ENCODE measurements at regions not wholly inside any gene's neighbourhood (a gene's known extent, or its start where the extent isn't known, plus 50 kb on each side); places are given as distances from the start of the nearest gene placed in this dataset.

DNA sequence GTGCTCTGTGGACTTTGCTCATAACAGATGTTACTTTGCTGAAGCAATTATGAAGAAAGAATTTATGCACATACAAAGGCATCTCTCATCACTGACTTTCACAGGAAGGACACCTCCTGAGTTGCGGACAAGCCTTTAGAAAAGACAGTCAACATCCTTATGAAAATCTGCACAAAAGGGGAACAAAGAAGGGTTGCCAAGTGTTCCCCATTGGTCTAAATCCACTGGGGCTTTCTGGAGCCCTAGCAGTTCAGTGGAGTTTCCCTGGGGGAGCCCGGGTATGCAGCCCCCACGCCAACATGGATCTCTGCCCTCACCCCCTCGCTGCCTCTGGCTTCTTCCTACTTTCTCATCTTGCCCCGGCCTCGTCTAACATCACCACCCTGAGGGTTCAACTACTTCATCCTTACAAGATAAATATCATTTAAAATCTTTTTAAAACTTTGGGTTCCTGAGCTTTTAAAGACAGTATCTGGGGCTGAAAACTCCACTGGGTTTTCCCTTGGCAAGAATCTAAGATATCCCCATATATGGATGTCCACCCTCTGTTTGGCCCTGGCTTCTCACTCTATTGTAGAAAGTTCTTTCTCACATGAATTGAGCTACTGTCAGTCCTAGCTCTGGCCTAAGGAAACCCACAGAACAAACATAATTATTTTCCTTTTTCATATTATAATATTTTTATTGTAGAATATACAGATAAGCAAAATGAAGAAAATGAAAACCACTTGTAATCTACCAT is 207.9 kb upstream of the RGMA start:
- no peak for DNase-seq

DNA sequence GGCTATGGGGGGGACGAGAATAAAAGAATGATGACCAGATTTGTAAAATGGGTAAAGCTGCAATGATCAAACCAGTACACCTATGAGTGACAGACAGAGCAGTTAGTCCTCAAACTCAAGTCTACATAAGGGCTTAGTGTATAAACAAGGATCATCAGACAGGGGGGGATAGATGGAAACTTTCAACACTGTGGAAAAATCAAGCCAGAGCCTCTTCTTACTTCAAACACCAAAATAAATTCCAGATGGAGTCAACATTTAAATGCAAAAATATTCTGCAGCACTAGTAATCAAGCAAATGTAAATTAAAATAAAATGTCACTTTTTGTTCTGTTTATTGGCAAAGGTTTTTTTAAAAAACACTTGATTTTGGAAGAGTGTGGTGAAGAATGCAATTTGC is 205.9 kb upstream of the RGMA start:
- no peak for DNase-seq

DNA sequence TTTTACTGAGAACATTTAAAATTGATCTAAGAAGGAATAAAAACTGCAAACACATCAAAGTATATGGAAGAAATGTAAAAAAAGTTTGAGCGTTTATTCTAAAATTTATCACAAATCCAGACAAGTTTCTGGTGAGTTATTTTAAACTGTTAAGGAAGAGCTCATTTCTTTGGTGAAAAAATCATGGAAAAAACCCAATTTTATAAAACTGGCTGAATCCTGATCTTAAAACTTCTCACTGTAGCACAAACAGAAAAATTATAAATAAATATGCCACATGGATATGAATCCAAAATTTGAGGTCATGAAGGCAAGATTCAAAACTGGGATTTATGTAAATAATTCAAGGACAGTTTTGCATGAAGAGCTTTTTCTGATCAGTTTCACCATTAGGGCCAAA is 205.1 kb upstream of the RGMA start:
- DNase-seq: no peak

DNA sequence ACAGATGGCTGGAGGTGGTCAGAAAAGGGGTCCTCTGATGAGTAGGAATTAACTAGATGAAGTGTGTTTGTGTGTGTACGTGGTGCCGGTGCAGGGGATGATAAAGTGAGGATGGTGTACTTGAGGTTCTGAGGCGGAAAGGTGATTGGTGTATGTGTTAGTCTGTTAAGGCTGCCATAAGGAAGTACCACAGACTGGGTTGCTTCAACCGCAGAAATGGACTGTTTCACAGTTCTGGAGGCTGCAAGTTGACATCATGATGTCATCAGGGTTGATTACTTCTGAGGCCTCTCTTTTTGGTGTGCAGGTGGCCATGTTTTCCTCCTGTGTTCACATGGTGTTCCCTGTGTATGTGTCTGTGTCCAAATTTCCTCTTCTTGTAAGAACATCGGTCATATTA is 202.4 kb upstream of the RGMA start:
- no peak for DNase-seq

DNA sequence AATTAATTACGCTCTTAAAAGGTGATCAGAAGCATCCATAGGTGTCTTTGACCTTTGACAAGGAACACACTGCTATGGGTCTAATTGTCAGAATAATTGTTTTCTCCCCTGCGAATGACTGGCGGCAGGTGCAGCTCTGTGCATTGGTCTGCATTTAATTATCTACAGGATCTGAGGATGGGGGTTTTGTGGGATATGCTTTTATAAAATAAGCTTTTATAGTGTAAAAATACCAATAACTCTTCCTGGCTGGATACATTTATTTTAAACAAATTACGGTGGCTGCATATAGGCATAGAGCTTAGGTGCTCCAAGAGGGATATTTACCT is 201.6 kb upstream of the RGMA start:
- DNase-seq: no peak

DNA sequence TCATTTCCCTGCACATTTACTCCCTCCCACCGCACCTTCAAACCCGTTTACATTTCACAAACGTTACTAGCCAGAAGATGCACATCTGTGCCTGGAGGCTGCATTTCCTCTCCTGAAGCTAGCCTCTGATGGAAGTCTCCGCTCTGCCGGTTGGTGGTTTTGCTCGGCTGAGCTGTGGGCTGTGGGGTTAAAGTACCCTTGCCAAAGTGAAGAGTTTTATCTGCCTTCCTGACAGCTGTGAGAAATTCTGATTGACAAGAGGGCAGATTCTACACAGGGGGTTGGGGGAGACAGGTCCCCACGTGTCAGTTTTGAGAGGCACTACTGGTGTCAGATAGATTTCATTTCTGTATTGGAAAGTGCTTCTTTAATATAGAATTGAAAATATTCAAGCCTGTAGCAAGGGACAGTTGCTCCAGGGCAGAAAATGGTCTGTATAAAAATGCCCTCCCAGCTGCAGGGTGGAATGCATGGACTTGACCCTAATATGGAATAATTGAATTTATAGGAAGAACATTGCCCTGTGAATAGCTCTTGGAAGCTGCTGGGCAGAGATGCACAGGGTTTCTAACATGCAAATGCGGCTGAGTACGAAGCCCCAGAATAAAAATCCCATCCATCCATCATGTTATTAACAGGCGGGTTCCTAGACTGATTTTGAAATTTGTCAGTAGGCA is 201.1 kb upstream of the RGMA start:
- no peak for DNase-seq

DNA sequence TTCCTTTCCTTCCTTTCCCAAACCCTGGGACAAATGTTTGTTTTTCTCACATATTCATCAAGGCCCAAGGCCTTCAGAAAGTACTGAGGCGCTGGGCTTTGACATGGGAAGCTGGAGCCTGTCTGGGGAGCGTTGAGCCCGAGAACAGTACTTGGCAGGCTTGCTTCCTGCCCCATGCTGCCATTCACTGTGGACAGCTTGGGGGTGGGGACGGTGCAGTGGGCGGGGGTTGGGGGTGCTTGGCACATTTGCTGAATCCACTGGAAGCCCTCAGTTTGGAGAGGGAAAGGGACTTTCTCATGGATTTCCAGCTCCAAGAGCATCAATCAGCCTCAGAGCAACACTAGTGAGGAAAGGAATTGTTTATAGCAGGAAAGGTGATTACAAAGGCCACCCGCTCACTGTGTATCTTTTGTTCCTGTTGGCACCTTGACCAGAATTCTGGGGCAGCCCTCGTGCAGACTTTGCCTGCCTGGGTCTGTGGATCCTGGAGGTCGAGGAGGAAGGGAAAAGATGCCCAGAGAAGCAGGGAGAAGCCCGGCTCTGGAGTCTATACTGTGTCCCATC is 199.8 kb upstream of the RGMA start:
- no peak for DNase-seq

DNA sequence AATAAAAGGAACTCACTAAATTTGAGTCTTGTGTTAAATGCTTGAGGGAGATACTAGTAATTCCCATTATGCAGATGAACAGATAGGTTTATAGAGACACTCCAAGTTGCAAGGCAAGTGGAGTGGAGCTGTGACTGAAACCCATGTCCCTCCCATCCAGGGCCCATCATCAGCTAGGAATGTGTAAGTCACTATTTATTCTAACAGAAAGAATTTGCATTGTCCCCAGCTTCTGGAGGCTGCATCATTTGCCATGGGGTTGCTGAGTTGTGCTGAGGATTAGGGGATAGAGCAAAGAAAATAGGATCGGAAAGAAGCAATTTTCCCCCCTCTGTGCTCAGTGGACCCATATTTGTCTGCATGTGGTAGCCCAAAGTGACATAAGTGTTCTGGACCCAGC is 197.4 kb upstream of the RGMA start:
- no peak for DNase-seq

DNA sequence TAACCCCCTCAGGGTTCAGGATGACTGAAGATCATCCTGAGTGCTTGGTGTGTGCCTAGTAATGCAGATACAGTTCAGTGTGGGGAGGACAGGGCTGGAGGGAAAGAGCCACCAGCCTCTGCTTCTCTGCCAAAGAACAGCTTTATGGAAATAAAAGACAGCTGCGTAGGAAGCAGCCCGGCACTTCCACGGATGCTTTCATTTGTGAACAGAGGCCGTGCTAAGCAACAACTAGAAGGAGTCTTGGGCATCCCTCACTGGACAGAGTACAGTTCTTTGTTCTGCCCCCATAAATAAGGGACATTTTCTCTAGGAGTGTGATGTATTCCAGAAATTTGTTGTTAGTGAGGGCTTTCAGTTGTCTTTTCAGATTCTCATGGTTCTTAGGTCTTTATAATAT is 194.8 kb upstream of the RGMA start:
- DNase-seq: peak; percentile 48

DNA sequence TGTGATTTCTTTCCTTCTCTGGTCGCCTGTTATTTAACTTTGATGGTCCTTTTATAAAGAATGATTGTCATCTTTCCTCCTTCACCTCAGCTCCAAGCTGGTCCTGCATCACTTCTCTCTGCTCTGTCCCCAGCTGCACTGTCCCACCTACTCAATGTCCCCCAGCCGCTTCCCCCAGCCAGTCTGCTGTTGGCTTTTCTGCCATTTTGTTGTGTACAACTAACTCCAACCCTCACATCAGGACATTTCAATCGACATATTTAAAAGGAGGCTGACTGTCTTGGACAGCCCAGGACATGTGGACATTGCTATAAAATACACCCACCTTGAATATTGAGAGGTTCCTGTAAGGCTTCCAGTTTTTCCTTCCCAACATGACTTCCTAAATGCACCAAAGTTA is 193.8 kb upstream of the RGMA start:
- no peak for DNase-seq

DNA sequence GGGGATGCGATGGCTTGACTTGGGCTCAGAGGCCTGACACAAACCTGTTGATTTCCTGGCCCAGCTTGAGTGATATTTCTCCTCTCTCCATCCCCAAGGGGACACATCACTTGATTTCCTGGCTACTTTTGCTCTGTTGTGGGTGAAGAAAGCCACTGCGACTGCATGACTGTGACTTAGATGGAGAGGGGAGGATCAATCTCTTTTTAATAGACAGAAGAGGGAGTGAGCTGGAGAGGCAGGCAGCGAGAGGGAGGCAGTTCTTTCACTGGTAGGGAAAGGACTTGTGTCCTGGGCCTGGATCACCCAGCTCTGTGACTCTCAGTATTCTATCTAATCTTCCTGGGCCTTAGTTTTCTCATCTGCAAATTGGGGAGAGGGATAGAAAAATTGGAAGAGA is 189.8 kb upstream of the RGMA start:
- no peak for DNase-seq

DNA sequence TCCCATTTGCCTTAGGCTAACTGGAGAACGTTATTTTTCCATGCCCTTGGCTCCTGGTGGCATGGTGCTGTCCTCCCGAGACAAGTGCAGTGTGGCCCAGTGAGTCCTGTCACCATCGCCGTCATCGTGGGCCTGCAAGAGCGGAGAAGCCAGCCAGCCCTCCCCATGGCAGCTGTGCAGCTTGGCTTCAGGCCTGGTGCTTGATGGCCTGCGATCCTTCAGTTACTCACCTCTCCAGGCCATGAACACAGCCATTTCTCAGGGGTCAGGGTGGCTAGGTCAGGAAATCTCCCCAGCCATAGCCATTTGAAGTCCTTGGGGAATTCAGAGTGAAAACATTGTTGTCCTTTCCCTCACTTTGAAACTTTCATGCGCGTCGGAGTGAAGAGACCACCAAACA is 189.0 kb upstream of the RGMA start:
- peak; percentile 32 for DNase-seq

DNA sequence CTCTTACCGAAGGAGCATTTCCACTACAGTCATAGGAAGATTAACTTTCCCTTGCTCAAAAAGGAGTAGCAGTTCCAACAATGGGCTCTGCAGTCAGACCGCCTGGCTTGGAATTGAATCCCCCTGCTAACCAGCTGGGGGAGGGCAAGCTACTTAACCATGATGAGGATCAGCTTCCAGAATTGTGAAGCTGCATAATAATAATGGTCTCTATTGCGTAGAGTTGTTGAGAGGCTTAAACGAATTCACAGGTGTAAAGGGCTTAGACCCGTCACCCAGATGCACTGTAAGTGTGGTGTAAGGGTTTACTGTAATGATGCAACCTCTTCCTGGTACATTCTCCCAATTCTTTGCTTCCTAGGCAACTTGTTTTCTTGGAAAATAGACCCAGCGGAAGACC is 185.2 kb upstream of the RGMA start:
- peak; percentile 45 for DNase-seq

DNA sequence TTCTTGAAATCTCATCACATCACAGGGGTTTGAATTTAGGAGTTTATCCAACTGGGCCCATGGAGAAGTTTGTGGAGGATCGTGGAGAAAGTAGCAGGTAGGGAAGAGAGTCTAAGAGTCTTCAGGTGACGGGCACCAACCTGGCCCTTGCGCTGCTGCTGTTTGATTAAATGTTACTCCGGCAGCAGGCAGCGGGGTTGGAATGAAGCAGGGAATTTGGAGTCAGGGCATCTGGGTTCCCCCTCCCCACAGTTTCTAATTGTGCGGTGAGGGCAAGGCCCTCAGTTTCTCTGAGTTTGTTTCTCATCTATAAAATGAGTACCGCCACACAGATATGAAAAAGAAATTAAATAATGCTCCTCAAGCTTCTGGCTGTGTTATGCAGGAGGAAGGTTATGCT is 182.9 kb upstream of the RGMA start:
- no peak for DNase-seq

DNA sequence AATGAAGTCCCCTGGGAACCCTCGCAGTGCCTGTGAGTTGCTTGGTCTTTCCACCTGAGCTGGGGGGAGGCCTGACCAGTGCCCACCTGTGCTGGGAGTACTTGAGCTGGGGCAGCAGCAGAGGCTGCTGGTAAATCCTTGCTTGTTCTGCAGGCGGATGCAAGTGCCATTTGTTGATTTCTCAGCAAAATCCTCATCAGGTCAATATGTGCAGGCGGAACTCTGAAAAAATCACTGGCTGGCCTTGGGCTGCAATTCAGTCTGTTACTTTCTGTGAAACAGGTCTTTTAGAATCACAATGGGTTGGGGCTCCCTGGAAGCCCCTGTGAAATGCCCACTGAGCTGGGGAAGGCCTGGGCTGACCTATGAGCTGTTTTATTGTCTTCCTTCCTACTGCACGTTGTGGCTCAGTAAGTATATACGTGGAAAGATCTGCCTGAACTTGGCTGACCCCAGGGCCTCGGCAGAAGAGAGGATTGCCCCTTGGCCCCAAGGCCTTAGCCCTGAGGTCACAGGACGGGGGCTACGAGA is 182.0 kb upstream of the RGMA start:
- DNase-seq: no peak

DNA sequence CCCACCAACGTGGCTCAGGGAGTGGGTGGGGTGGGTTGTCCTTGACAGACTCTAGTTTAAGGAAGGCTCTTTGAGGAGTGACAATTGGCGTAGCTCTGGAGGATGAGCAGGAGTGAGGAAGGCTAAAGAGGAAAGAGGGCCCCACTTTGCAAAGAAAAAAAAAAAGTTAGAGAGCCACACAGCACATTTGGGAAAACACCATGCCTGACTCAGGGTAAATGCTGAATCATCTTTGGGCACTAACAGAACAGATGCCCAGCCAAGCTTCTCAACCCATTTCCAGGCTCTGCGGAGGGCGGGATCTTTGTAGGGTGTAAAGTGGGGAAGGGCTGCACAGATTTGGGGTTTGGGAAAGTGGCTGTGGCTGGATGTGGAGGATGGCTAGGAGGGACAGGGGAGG is 179.1 kb upstream of the RGMA start:
- DNase-seq: no peak

DNA sequence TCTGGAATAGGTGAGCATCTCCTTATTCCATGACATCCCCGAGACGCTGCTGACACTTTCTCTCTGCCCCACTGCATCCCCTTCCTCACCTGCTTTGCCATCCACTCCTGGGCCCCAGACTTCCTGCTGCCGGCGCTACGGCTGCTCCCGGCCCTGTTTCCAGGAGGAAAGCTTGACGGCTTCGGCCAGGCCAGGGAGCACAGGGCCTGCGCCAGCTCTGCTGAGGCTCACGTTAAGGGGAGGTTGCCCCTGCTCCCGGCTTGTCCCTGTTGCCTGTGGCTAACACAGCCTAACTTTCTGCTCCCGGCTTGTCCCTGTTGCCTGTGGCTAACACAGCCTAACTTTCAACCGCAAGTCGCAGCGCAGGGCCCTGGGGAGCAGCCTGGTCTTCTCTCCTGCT is 177.3 kb upstream of the RGMA start:
- DNase-seq: no peak

DNA sequence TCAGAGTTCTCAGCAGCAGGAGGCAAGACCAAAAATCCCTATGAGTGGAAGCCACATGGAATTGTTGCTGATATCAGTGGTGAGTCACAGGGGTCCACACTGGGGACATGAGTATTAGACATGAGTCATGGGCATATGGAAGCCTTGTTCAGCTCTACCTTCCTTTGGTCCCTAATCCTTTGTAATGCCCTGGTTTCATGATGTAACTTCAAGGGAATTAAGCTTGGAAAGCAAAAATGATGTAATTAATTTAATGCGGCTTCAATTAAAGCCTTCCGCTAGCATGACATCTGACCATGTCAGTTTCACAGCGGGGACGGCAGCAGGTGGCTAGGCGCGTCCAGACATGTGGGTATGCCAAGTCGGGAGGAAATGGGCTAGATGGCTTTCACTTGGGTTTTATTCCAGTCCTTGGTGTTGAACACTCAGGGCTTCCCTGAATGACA is 176.1 kb upstream of the RGMA start:
- peak; percentile 45 for DNase-seq

DNA sequence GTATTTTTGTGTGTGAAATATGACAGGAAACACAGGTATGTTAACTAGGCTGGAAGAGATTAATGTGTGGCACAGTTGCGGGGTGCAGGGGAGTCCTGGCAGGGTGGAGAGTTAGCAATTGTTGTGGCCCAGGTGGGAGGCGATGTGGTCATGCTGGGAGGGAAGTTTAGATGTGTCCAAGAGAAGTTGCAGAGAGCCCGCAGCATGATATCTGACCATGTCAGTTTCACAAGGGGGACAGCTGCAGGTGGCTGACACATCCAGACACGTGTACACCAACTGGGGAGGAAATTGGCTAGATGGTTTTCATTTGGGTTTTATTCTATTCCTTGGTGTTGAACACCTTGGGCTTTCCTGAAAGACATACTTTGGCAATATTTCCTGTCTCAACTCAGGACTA is 172.8 kb upstream of the RGMA start:
- no peak for DNase-seq

DNA sequence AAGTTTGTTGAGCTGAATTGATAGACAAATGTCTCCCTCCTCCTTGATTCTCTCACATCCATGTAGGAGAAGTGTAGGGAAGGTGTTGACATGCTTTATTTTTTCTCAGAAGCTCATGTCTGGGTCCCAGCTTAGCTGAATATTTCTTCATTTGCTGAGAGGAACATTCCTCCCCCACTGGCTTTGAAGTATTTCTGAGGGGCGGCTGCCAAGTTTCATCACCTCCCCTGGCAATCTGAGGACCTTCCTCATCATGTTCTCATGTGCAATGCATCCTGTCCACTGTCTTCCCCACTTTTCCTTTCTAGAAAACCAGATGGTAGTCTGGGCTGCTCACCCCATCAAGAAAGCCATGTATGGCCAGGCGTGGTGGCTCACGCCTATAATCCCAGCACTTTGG is 168.9 kb upstream of the RGMA start:
- no peak for DNase-seq

DNA sequence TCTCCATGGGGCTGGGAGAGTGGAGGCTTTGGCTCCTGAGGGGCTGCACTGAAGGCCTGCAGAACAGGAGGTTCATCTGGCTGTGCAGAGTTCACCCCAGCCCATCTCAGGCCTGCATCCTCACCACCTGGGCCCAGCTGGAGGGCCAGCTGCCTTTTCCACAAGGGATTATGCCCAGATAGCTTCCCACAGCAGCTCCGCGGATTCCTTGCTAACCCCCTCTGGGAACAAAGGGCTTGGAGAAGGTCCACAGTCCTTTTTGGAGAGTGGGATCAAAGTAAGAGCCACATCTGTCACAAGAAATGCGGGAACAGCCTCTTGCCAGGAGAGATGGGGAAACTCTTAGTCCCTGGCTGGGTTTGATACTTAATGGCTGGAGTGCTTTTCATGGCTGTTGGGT is 164.7 kb upstream of the RGMA start:
- peak; percentile 64 for DNase-seq

DNA sequence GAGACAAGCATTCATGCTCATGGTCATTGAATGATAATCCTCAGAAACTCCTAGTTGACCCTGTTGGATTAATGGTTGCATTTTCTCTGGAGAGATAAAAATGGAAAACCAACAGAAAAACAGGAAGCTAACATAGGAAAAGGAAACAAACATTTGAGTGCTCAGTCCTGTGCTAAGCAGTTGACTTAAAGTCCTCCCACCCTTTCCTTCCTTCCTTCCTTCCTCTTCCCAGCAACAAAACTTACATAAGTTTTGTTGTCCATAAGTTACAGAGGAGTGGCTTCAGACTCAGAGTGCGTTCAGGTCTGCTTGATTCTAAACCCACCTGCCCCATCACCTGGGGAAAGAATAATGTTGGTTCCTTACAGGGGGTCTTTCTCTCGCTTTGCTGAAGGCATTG is 163.8 kb upstream of the RGMA start:
- no peak for DNase-seq

DNA sequence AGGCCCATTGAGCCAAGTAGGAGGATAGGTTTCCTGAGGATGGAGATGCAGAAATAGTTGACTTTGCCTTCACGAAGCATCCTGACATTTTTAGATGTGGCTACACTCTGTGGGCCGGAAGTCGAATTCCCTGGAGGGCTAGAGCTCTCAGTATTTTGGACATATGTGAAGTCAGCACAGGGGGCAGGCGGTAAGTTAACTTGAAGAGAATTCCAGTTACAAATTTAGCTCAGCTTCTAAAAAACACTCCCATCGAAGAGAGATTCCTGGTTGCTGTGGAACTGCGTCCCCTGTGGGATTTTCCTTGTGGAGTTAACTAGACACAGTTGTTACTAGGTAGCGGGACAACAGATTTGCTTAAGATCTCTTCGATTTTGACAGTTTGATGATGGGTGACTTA is 161.9 kb upstream of the RGMA start:
- DNase-seq: peak; percentile 51

DNA sequence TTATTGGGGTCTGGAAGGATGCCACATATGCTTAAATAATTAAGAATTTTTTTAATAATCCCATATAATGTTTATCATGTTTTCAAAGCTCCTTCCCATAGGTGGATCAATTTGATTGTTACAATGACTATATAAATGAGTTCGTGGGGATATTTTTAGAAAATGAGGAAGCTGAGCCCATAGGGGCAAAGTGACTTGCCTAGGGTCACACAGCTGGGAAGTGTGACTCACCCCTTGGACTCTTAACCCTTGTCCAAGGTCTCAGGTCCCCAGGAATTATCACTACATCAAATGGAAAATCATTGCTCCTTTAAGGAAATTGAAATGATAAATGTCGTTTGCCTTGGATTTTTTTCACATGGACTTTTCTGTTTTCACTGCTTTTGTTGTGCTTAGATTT is 161.2 kb upstream of the RGMA start:
- no peak for DNase-seq

DNA sequence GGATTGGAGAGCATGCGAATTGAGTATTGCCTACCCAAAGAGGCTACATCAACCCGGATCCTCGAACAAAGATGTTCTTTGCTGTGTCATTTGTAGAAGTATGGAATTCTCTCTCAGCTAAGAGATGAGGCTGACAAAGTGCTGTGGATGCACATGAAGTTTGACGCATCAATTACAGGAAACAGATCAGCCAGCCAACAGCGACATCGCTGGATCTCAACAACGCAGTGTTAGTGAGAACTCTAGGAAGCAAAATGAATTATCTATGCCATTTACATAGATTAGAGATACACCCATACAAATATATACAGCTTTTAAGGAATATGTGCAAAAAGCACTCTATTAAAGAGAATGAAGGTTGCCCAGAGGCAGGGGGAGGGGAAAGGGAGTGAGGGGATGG is 160.6 kb upstream of the RGMA start:
- DNase-seq: no peak
